ENCODE measurements at regions not wholly inside any gene's neighbourhood (a gene's known extent, or its start where the extent isn't known, plus 50 kb on each side); places are given as distances from the start of the nearest gene placed in this dataset.

DNA sequence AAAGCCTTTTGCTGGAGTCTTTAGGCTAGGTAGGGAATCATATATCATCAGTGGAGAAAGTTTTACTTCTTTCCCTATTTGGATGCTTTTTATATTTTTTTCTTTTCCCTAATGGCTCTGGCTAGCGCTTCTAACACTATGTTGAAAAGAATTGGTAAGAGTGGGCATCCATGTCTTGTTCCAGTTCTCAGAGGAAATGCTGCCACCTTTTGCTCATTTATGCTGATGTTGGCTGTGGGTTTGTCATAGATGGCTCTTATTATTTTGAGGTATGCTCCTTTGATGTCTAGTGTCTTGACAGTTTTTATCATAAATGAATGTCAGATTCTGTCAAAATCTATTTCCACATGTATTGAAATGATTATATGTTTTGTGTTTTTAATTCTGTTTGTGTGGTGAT, 1544.1 kb downstream of the REEP3 start:
- no peak for DNase-seq (ENCODE audit: low spot score)
- H3K36me3 ChIP-seq (ENCODE audit: insufficient read depth, low read length, poor library complexity, severe bottlenecking) = no peaks in the 10 kb centered on the region
- intact Hi-C loops (cut with micrococcal nuclease; ENCODE audit: unreplicated experiment) = no loop called here
- POLR2A ChIA-PET (ENCODE audit: low non-redundant PET) = no interaction called here
- CTCF ChIA-PET = no interaction called here
- TF ChIP-seq EZH2 (IDR thresholded peaks at IDR 0.05; ENCODE audit: borderline replicate concordance, low read depth, low read length, poor library complexity, severe bottlenecking) = no peak
- TF ChIP-seq, protein P1, sequence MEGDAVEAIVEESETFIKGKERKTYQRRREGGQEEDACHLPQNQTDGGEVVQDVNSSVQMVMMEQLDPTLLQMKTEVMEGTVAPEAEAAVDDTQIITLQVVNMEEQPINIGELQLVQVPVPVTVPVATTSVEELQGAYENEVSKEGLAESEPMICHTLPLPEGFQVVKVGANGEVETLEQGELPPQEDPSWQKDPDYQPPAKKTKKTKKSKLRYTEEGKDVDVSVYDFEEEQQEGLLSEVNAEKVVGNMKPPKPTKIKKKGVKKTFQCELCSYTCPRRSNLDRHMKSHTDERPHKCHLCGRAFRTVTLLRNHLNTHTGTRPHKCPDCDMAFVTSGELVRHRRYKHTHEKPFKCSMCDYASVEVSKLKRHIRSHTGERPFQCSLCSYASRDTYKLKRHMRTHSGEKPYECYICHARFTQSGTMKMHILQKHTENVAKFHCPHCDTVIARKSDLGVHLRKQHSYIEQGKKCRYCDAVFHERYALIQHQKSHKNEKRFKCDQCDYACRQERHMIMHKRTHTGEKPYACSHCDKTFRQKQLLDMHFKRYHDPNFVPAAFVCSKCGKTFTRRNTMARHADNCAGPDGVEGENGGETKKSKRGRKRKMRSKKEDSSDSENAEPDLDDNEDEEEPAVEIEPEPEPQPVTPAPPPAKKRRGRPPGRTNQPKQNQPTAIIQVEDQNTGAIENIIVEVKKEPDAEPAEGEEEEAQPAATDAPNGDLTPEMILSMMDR (conservative IDR thresholded peaks at IDR 0.05; ENCODE audit: low read depth, low read length) = no peak
- H3K4me1 ChIP-seq (ENCODE audit: insufficient read depth, low read length, poor library complexity, severe bottlenecking) = no peaks in the 10 kb centered on the region
- peaks cover 3% of the 10 kb centered on the region for H3K9me3 ChIP-seq (ENCODE audit: low read depth, low read length, poor library complexity, severe bottlenecking)
- H3K27ac ChIP-seq (ENCODE audit: low read depth, low read length, poor library complexity, severe bottlenecking) = no peak overlapping the region
- no peak overlapping the region for H3K4me3 ChIP-seq (ENCODE audit: low read depth, low read length, poor library complexity, severe bottlenecking)
- no TSS peak for BruUV-seq (replicated peaks)
- no peaks in the 10 kb centered on the region for H3K27me3 ChIP-seq (replicated peaks; ENCODE audit: insufficient read depth, low read depth, low read length, poor library complexity)

DNA sequence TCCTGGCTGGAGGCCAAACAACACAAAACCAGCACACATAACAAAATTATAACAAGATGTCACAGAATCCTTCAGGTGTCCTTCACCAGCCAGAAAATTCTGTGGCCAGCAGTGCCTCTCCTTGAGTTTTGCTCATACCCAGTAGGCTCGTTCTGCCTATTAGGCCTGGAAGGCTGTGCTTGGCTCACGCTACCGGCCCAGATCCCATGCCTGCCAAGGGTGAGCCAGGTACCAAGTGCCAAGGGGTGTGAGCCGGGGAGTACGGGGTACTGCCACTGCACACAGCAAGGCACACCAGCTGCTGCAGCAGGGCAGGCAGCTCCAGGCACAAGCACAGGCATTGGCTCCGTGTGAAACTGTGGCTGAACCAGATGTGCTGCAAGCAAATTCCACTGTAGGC, 1562.0 kb downstream of the REEP3 start:
- intact Hi-C loops (cut with micrococcal nuclease; ENCODE audit: unreplicated experiment) = no loop called here

GRCh38 chr10:65090991-65091390, 1569.8 kb downstream of the REEP3 start:
- ChIA-PET POLR2A (ENCODE audit: low non-redundant PET) (no interaction called here), CTCF (no interaction called here)
- Histone ChIP-seq H3K4me1 (ENCODE audit: insufficient read depth, low read length, poor library complexity, severe bottlenecking) (no peaks in the 10 kb centered on the region), H3K36me3 (ENCODE audit: insufficient read depth, low read length, poor library complexity, severe bottlenecking) (no peaks in the 10 kb centered on the region), H3K4me3 (ENCODE audit: low read depth, low read length, poor library complexity, severe bottlenecking) (no peak overlapping the region), H3K27me3 (replicated peaks; ENCODE audit: insufficient read depth, low read depth, low read length, poor library complexity) (no peaks in the 10 kb centered on the region), H3K9me3 (ENCODE audit: low read depth, low read length, poor library complexity, severe bottlenecking) (peaks cover 12% of the 10 kb centered on the region), H3K27ac (ENCODE audit: low read depth, low read length, poor library complexity, severe bottlenecking) (no peak overlapping the region)
- DNase-seq (ENCODE audit: low spot score) = no peak
- BruUV-seq (replicated peaks) = no TSS peak
- intact Hi-C loops (cut with micrococcal nuclease; ENCODE audit: unreplicated experiment) = no loop called here
- TF ChIP-seq EZH2 (IDR thresholded peaks at IDR 0.05; ENCODE audit: borderline replicate concordance, low read depth, low read length, poor library complexity, severe bottlenecking) = no peak
- TF ChIP-seq, protein P1 (conservative IDR thresholded peaks at IDR 0.05; ENCODE audit: low read depth, low read length) = no peak

More for the DNA sequence above, 1562.0 kb downstream of the REEP3 start:
- DNase-seq (ENCODE audit: low spot score) = no peak
- POLR2A ChIA-PET (ENCODE audit: low non-redundant PET) = no interaction called here
- Histone ChIP-seq H3K27me3 (replicated peaks; ENCODE audit: insufficient read depth, low read depth, low read length, poor library complexity) (no peaks in the 10 kb centered on the region), H3K4me3 (ENCODE audit: low read depth, low read length, poor library complexity, severe bottlenecking) (no peak overlapping the region), H3K36me3 (ENCODE audit: insufficient read depth, low read length, poor library complexity, severe bottlenecking) (no peaks in the 10 kb centered on the region), H3K4me1 (ENCODE audit: insufficient read depth, low read length, poor library complexity, severe bottlenecking) (no peaks in the 10 kb centered on the region), H3K27ac (ENCODE audit: low read depth, low read length, poor library complexity, severe bottlenecking) (no peak overlapping the region), H3K9me3 (ENCODE audit: low read depth, low read length, poor library complexity, severe bottlenecking) (peaks cover 21% of the 10 kb centered on the region)
- no TSS peak for BruUV-seq (replicated peaks)
- CTCF ChIA-PET = no interaction called here
- TF ChIP-seq EZH2 (IDR thresholded peaks at IDR 0.05; ENCODE audit: borderline replicate concordance, low read depth, low read length, poor library complexity, severe bottlenecking) = no peak
- TF ChIP-seq, protein P1 (conservative IDR thresholded peaks at IDR 0.05; ENCODE audit: low read depth, low read length) = no peak

Data from A673 (cell line).